H1 (cell line): ENCODE measurements at regions not wholly inside any gene's neighbourhood (a gene's known extent, or its start where the extent isn't known, plus 50 kb on each side); places are given as distances from the start of the nearest gene placed in this dataset.

Experiments used
- CTCF ChIA-PET: fragments of 300-600 bp; sonication (Branson Sonifier 250); formaldehyde crosslinking; loops from one replicate; lab custom pipeline; 2021; ENCODE audit not compliant: partially characterized antibody; lab: Charles Lee
- POLR2A ChIA-PET: fragments of 300-600 bp; sonication (Branson Sonifier 250); formaldehyde crosslinking; loops from one replicate; lab custom pipeline; 2021; ENCODE audit warnings: inconsistent platforms; ENCODE audit not compliant: partially characterized antibody; lab: Charles Lee
- DNase-seq, 2 experiments: peaks; one replicate each; pipeline versions ENCODE4 v3.0.0 to v3.0.0-alpha.2; 2010 to 2022; ENCODE audit warnings: low spot score in 2 of 2, low read depth in 1 of 2, mixed read lengths in 1 of 2
- FAIRE-seq: peaks from 2 replicates; lab custom pipeline; 2011; peaks lifted over from hg19 to GRCh38; lab: Jason Lieb, UNC
- H2AFZ ChIP-seq: 2 replicates; pipeline ENCODE4 v1.8.1; 2012; ENCODE audit warnings: low read length, inconsistent platforms
- H2AK5ac ChIP-seq: 2 replicates; pipeline ENCODE4 v1.6.1; 2013; ENCODE audit warnings: low read depth, low read length
- H2BK120ac ChIP-seq: replicated peaks from 2 replicates; pipeline ENCODE3; 2013; ENCODE audit warnings: low read depth, low read length, inconsistent platforms
- H2BK12ac ChIP-seq: 2 replicates; pipeline ENCODE4 v1.6.1; 2013; ENCODE audit warnings: low read depth, low read length
- H2BK15ac ChIP-seq: 2 replicates; pipeline ENCODE4 v1.6.1; 2013; ENCODE audit warnings: low read length
- H2BK20ac ChIP-seq: 2 replicates; pipeline ENCODE4 v1.6.1; 2013; ENCODE audit warnings: low read length
- H2BK5ac ChIP-seq: 2 replicates; pipeline ENCODE4 v1.6.1; 2013; ENCODE audit warnings: low read depth, low read length
- H3K14ac ChIP-seq: 2 replicates; pipeline ENCODE4 v1.6.1; 2013; ENCODE audit warnings: inconsistent platforms; ENCODE audit not compliant: insufficient read length
- H3K18ac ChIP-seq: 2 replicates; pipeline ENCODE4 v1.6.1; 2013; ENCODE audit warnings: low read length; ENCODE audit errors: extremely low read depth
- H3K23ac ChIP-seq: 2 replicates; pipeline ENCODE4 v1.6.1; 2013; ENCODE audit warnings: inconsistent platforms; ENCODE audit not compliant: insufficient read length
- H3K23me2 ChIP-seq: 2 replicates; pipeline ENCODE4 v1.6.1; 2013; ENCODE audit warnings: low read depth, low read length
- H3K27ac ChIP-seq: 2 replicates; pipeline ENCODE4 v1.6.1; 2011; ENCODE audit warnings: low read depth, low read length, inconsistent platforms
- H3K27me3 ChIP-seq, 4 experiments: replicated peaks in 1 of 4; 1 replicate in 1 of 4; 2 replicates in 3 of 4; pipeline versions ENCODE4 v1.6.1 to v1.8.1; 2011 to 2013; ENCODE audit warnings: low read length in 3 of 4, mild to moderate bottlenecking in 3 of 4, inconsistent platforms in 2 of 4, mixed read lengths in 2 of 4, moderate library complexity in 1 of 4; ENCODE audit not compliant: control insufficient read depth in 3 of 4, insufficient read depth in 3 of 4; ENCODE audit errors: extremely low read depth in 1 of 4
- H3K36me3 ChIP-seq, 4 experiments: 2 replicates each; pipeline versions ENCODE4 v1.6.1 to v1.8.1; 2011 to 2013; ENCODE audit warnings: mild to moderate bottlenecking in 4 of 4, low read length in 3 of 4, moderate library complexity in 2 of 4, control low read depth in 1 of 4, inconsistent platforms in 1 of 4; ENCODE audit not compliant: insufficient read depth in 4 of 4, control insufficient read depth in 2 of 4
- H3K4ac ChIP-seq: replicated peaks from 2 replicates; pipeline ENCODE3; 2013; ENCODE audit warnings: low read length, low read depth, mixed read lengths, inconsistent platforms; ENCODE audit not compliant: insufficient read length
- H3K4me1 ChIP-seq, 4 experiments: replicated peaks in 1 of 4; 1 replicate in 1 of 4; 2 replicates in 3 of 4; pipeline versions ENCODE4 v1.6.1 to v1.8.1; 2011 to 2013; ENCODE audit warnings: low read length in 3 of 4, inconsistent platforms in 2 of 4, mixed read lengths in 1 of 4; ENCODE audit not compliant: insufficient read depth in 4 of 4, control insufficient read depth in 3 of 4
- H3K4me2 ChIP-seq, 2 experiments: 2 replicates each; pipeline versions ENCODE4 v1.6.1 to v1.8.1; 2011 to 2013; ENCODE audit warnings: low read depth in 2 of 2, low read length in 2 of 2, control low read depth in 1 of 2, inconsistent platforms in 1 of 2, mild to moderate bottlenecking in 1 of 2; ENCODE audit not compliant: insufficient read depth in 1 of 2
- H3K4me3 ChIP-seq, 4 experiments: fragments of 200-600, 300-600 bp in 1 of 4; sonication (generic), shearing (Covaris generic), sonication (Bioruptor Twin) in 1 of 4; 2 replicates each; pipeline versions ENCODE4 v1.5.1 to v1.8.1; 2011 to 2016; ENCODE audit warnings: low read length in 4 of 4, low read depth in 3 of 4, control low read depth in 2 of 4, inconsistent platforms in 2 of 4, mild to moderate bottlenecking in 2 of 4, mixed read lengths in 1 of 4, moderate library complexity in 1 of 4; ENCODE audit not compliant: insufficient read depth in 2 of 4; ENCODE audit errors: extremely low read depth in 1 of 4
- H3K56ac ChIP-seq: replicated peaks from 2 replicates; pipeline ENCODE3; 2013; ENCODE audit warnings: low read depth, mild to moderate bottlenecking, mixed read lengths, low read length, inconsistent platforms; ENCODE audit not compliant: insufficient read length
- H3K79me1 ChIP-seq: 2 replicates; pipeline ENCODE4 v1.6.1; 2013; ENCODE audit warnings: low read depth, low read length, control low read depth
- H3K79me2 ChIP-seq, 2 experiments: 2 replicates each; pipeline versions ENCODE4 v1.6.1 to v1.8.1; 2012 to 2013; ENCODE audit warnings: low read length in 2 of 2, mild to moderate bottlenecking in 2 of 2, inconsistent platforms in 1 of 2; ENCODE audit not compliant: insufficient read depth in 2 of 2, control insufficient read depth in 1 of 2
- H3K9ac ChIP-seq, 4 experiments: replicated peaks in 1 of 4; 1 replicate in 1 of 4; 2 replicates in 3 of 4; pipeline versions ENCODE4 v1.6.1 to v1.8.1; 2011 to 2013; ENCODE audit warnings: low read depth in 3 of 4, low read length in 3 of 4, control low read depth in 2 of 4, mild to moderate bottlenecking in 2 of 4, moderate library complexity in 2 of 4, inconsistent platforms in 1 of 4; ENCODE audit errors: extremely low read depth in 1 of 4
- H3K9me3 ChIP-seq, 2 experiments: 2 replicates each; pipeline versions ENCODE4 v1.6.1 to v1.8.1; 2012 to 2013; ENCODE audit warnings: mild to moderate bottlenecking in 2 of 2, moderate library complexity in 2 of 2, control low read depth in 1 of 2, inconsistent platforms in 1 of 2, low read depth in 1 of 2, low read length in 1 of 2, mixed read lengths in 1 of 2; ENCODE audit not compliant: insufficient read depth in 2 of 2
- H4K20me1 ChIP-seq, 2 experiments: replicated peaks in 1 of 2; 2 replicates each; pipeline versions ENCODE3 to v1.8.1; 2011 to 2013; ENCODE audit warnings: inconsistent platforms in 2 of 2, low read length in 2 of 2, mild to moderate bottlenecking in 1 of 2; ENCODE audit not compliant: insufficient read depth in 2 of 2, control insufficient read depth in 1 of 2
- H4K5ac ChIP-seq: 2 replicates; pipeline ENCODE4 v1.6.1; 2013; ENCODE audit warnings: low read length, low read depth, mixed read lengths, inconsistent platforms; ENCODE audit not compliant: insufficient read length
- H4K8ac ChIP-seq: 2 replicates; pipeline ENCODE4 v1.8.0; 2013; ENCODE audit warnings: mild to moderate bottlenecking, moderate library complexity, low read length, inconsistent platforms; ENCODE audit not compliant: insufficient read depth; ENCODE audit errors: extremely low read depth
- H4K91ac ChIP-seq: replicated peaks from 2 replicates; pipeline ENCODE3; 2013; ENCODE audit warnings: low read length, mixed read lengths, inconsistent platforms; ENCODE audit not compliant: insufficient read length
- CBX8 ChIP-seq: fragments of 300-800, 300-1000 bp; sonication (generic); IDR thresholded peaks from 2 replicates; pipeline ENCODE4 v1.7.1; 2016; ENCODE audit warnings: low read depth, low read length, borderline replicate concordance
- CTBP2 ChIP-seq: IDR thresholded peaks from 2 replicates; pipeline ENCODE4 v1.7.0; 2011; ENCODE audit warnings: borderline replicate concordance, mild to moderate bottlenecking, moderate library complexity, mixed read lengths, low read length; ENCODE audit not compliant: insufficient read depth, insufficient read length
- GTF2F1 ChIP-seq: IDR thresholded peaks from 2 replicates; pipeline ENCODE4 v1.6.1; 2012; ENCODE audit warnings: low read depth, low read length, improper control_type of control experiment, borderline replicate concordance
- KDM1A ChIP-seq: fragments of 200-600, 300-600 bp; sonication (generic); IDR thresholded peaks from 2 replicates; pipeline ENCODE4 v1.7.1; 2016; ENCODE audit warnings: mild to moderate bottlenecking, low read length, borderline replicate concordance
- NANOG ChIP-seq: IDR thresholded peaks from 2 replicates; pipeline ENCODE4 v1.6.1; 2011; ENCODE audit warnings: low read length, low read depth, mild to moderate bottlenecking, inconsistent platforms; ENCODE audit not compliant: insufficient read depth, poor library complexity, severe bottlenecking
- NRF1 ChIP-seq: IDR thresholded peaks from 2 replicates; pipeline ENCODE4 v1.6.1; 2011; ENCODE audit warnings: mild to moderate bottlenecking, low read depth, low read length, improper control_type of control experiment
- RAD21 ChIP-seq, 2 experiments: IDR thresholded peaks in 1 of 2; conservative IDR thresholded peaks in 1 of 2; 2 replicates each; pipeline ENCODE4 v1.6.1; 2011; ENCODE audit warnings: low read depth in 2 of 2, low read length in 2 of 2, improper control_type of control experiment in 1 of 2, inconsistent platforms in 1 of 2, mild to moderate bottlenecking in 1 of 2, moderate library complexity in 1 of 2
- RBBP5 ChIP-seq: IDR thresholded peaks from 2 replicates; pipeline ENCODE4 v1.7.1; 2012; ENCODE audit warnings: low read depth, mild to moderate bottlenecking, inconsistent platforms, low read length, moderate library complexity, borderline replicate concordance
- RFX5 ChIP-seq: IDR thresholded peaks from 2 replicates; pipeline ENCODE4 v1.6.1; 2011; ENCODE audit warnings: low read depth, low read length, improper control_type of control experiment, borderline replicate concordance
- YY1 ChIP-seq: IDR thresholded peaks from 2 replicates; pipeline ENCODE4 v1.6.1; 2011; ENCODE audit warnings: low read depth, mild to moderate bottlenecking, low read length
- WGBS, 2 experiments: shearing (Covaris generic) in 1 of 2; methylation state at CpG; one replicate each; pipeline versions ENCODE4 v1.1.6 to v1.1.7; 2013 to 2015; ENCODE audit warnings: low lambda C conversion rate in 2 of 2, mixed read lengths in 2 of 2, inconsistent platforms in 1 of 2, low coverage in 1 of 2, missing lambda C conversion rate in 1 of 2; ENCODE audit not compliant: insufficient replicate concordance in 2 of 2, insufficient coverage in 1 of 2, insufficient read length in 1 of 2; ENCODE audit errors: extremely low coverage in 1 of 2, missing lambda C conversion rate in 1 of 2; 5-methylcytosine and 5-hydroxymethylcytosine counted together
- TF ChIP-seq, protein P1 (sequence below): IDR thresholded peaks from 2 replicates; pipeline ENCODE4 v1.6.1; 2011; ENCODE audit warnings: low read depth, mild to moderate bottlenecking, low read length; ENCODE audit not compliant: insufficient read depth
- TF ChIP-seq, protein P2 (sequence below): IDR thresholded peaks from 2 replicates; pipeline ENCODE4 v1.6.1; 2011; ENCODE audit warnings: low read length, improper control_type of control experiment

DNA sequence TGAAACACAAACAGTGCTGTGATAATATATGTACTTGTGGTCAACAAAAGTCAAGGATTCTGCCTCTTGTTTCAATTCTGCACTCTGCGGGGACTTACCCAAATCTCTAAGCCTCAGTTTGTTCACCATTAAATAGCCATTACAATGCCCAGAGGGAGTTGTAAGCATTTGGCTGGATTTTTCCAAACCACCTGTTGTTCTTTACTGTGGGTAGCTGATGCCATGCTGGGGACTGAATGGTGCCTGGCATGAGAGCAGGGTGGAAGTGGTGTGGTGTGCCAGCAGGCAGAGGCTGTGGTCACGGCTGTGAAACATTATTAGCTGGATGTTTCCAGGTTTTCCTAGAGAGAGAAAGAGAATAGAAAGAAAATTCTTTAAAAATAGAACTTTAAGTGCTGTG, 60.7 kb upstream of the PAK3 start:
- FAIRE-seq (no peak), DNase-seq (no peak)
- Histone ChIP-seq H2BK5ac (no peak overlapping the region), H3K4me2 (no peak overlapping the region), H2BK15ac (no peak overlapping the region), H4K20me1 (no peaks in the 10 kb centered on the region), H3K36me3 (no peaks in the 10 kb centered on the region), H3K18ac (no peak overlapping the region), H2BK20ac (no peak overlapping the region), H3K4ac (no peak overlapping the region), H4K5ac (no peak overlapping the region), H3K4me1 (no peaks in the 10 kb centered on the region), H2AFZ (no peak overlapping the region), H3K23ac (no peak overlapping the region), H2AK5ac (no peak overlapping the region), H3K9me3 (no peaks in the 10 kb centered on the region), H4K91ac (no peak overlapping the region), H3K23me2 (no peaks in the 10 kb centered on the region), H3K14ac (no peak overlapping the region), H3K27ac (no peak overlapping the region), H4K8ac (no peak overlapping the region), H3K79me2 (no peaks in the 10 kb centered on the region), H3K9ac (no peak overlapping the region), H3K79me1 (no peaks in the 10 kb centered on the region), H3K4me3 (no peak overlapping the region), H2BK12ac (no peak overlapping the region), H3K27me3 (no peaks in the 10 kb centered on the region), H2BK120ac (no peak overlapping the region), H3K56ac (no peak overlapping the region)
- 100% methylated on average over 2 of the region's 2 CpGs; no CpG with 5 or more reads in 1 of the 2 experiments for WGBS, 2 experiments
- TF ChIP-seq GTF2F1 (no peak), RFX5 (no peak), YY1 (no peak), NANOG (no peak), CTBP2 (no peak), RBBP5 (no peak), RAD21 (IDR thresholded peaks at IDR 0.05 in 1 of 2, conservative IDR thresholded peaks at IDR 0.05 in 1 of 2; ENCODE audit: low read depth in 2 of 2, low read length in 2 of 2) (no peak), NRF1 (no peak), KDM1A (no peak), CBX8 (no peak)
- TF ChIP-seq, protein P1, sequence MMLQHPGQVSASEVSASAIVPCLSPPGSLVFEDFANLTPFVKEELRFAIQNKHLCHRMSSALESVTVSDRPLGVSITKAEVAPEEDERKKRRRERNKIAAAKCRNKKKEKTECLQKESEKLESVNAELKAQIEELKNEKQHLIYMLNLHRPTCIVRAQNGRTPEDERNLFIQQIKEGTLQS: no peak
- TF ChIP-seq, protein P2, sequence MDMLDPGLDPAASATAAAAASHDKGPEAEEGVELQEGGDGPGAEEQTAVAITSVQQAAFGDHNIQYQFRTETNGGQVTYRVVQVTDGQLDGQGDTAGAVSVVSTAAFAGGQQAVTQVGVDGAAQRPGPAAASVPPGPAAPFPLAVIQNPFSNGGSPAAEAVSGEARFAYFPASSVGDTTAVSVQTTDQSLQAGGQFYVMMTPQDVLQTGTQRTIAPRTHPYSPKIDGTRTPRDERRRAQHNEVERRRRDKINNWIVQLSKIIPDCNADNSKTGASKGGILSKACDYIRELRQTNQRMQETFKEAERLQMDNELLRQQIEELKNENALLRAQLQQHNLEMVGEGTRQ: no peak
- CTCF ChIA-PET: interaction anchor here (0.9 to 1.2 kb wide), 2 partner anchors 64 to 66 kb away, joined by 3 to 4 read pairs; no protein-coding TSS in a partner anchor
- POLR2A ChIA-PET: no interaction called here
